Activated T-cell treated with anti-CD3 and anti-CD28 coated beads, Interleukin-2, amount 50 U/mL, for 1 hour (primary cell): ENCODE measurements at regions not wholly inside any gene's neighbourhood (a gene's known extent, or its start where the extent isn't known, plus 50 kb on each side); places are given as distances from the start of the nearest gene placed in this dataset.

Experiments used
- DNase-seq: peaks from one replicate; pipeline ENCODE4 v3.0.0-alpha.2; 2020

DNA sequence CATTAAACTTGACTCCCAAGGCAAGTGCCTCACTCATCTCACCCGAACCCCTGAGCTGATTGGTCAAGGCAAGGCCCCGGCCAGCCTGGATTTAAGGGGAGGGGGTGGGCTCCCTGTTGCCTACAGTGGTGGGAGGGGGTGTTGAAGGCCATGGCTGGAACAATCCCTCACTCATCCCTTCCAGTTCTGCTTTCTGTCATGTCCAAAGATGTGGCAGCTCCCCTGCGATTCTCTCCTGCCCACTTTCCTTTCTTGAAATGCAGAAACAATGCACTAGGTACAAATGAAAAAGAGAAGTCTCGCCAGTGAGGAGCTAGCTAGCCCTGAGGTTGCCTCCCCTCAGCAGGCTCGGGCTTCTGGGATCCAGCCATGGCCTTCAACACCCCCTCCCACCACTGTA is 240.9 kb downstream of the SYK start:
- DNase-seq = no peak

DNA sequence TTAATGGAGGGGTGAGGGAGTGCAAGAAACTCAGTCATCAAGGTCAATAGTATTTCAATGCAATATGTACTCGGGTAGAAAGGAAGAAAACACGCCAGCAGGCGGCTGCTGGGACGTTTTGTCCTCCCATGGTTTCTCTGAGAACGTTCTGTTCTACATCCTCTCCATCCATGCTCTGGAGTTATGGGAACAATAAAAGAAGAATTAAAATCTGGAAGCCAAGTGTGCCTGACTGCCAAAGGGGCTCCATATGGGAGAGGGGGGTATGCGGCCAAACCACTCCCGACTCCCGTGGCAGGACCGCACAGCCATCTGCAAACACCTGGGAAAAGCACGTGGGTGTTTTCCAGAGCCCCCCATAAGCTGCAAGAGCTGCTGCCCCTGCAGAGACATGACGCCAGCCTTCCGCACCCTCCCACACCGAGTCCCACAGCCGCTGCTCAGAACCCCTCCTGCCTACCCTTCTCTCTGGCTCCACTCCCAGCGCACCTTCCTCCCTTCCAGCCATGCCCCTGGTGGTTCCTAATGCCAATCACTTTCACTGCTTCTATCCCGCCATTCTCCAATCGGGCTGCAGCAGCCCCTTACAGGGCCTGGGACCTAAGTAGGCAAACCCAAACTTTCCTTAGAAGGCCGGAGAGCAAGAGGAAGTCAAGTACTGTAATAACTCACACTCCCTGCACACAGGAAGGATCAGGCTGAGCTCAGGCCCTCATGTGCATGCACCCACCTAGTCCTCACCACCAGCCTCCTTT is 241.6 kb downstream of the SYK start:
- DNase-seq = no peak

DNA sequence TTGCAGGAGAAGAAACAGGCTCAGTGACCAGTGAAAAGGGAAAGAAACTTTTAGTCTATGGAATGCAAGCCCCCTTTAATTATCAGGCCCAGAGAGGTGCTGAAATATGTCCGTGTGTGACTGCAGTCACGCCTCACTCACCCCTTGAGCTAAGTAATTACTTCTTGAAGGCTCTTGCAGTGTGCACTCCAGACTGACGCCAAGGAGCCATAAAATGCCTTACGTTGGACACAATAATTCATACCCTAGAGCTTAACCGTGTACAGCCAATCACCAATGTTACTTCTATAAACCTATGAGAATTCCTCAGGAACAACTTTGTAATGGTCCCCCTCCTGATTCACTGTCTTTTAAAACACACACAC is 242.2 kb downstream of the SYK start:
- DNase-seq = no peak

DNA sequence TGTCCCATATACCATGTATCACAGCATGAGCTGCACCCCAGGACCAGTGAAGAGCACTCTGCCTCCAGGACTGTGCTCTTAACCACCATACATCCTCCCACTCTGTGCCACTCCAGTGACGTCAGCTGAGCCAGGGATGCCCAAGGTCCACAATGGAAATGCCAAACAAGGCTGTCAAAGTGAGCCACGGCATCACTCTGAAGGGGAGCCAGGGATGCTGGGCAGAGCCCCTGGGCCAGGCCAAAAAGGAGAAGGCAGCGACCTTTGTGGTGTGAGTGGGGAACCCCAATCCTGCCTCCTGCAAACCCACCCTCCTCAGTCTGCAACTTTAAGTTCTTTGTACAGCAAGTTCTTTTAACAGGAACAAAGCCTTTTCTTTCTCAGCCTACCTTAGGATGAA is 242.7 kb downstream of the SYK start:
- DNase-seq = no peak

DNA sequence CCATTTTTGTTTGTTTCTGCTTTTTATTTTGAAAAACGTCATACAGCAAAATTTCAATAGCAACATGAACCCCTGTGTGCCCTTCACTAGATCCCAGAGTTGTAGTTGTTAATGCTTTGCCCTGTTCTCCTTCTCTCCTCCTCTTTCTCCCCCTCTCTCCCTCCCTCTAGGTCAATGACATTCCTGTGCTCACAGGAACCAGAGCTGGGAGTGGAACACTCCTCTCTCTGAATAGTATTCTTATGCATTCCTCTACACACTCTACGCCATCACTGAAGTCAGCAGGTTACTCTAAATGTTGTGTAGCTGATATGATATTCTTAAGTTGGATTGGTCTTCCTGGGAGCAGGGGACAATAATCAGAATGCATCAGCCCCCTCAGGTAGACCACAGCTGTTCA is 243.4 kb downstream of the SYK start:
- DNase-seq = no peak

DNA sequence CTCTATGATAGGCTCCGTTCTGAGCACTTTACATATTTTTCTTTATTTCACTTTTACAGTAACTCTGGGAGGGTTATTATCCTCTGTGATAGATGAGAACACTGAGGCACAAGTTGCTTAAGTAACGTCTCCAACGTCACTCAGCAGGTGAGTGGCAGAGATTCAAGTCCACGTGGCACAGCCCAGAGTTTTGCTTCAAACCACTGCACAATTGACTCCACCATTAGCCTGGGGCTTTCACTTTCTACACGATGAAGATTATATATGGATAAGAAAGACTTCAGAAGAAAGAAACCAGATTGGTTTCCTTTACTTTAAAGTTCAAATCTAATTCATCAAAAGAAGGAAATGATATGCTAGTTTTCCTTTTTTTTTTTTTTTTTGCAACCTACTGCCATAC is 245.9 kb downstream of the SYK start:
- DNase-seq = no peak

DNA sequence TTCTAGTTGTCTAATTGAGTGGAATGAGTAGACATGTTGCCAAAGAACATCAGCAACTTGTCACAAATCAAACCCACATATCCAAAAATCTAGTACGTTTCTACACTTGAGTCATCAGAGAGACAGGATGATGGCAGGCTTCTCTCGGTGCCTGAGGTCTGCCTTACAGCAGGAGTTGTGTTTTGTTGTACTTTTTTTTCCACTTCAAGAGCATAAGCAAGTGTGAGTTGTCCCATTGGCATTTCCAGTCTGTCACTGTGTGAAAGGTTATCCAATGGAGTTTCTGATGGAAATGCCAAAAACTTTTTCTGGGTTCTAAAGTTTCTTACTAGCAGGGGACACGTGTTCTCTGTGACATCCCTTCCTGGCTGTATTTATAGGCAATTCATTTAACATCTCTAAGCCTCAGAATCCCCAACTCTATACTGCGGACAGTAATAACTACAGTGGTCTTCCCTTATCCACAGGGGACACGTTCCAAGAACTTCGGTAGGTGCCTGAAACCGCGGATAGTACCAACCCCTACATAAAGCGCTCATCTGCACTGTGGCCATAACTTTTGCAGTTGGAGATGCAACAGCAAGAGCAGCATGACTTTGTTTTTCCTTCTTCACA is 246.5 kb downstream of the SYK start:
- DNase-seq = no peak

DNA sequence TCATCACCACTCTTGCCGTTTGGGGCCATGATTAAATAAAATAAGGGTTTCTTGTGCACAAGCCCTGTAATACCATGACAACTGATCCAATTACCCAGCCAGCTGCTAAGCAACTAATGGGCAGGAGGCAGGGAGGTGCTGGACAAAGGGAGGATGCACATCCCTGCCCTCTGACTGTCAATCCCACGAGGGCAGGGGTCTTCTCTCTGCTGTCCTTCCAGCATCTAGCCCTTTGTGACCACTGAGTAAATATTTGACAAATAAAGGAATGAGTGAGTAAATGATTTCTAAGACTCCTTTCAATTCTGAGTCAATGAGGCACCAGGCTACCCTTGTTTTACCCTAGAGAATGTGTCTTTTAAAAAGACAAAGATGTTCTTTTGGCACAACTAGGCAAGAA is 247.1 kb downstream of the SYK start:
- no peak for DNase-seq

DNA sequence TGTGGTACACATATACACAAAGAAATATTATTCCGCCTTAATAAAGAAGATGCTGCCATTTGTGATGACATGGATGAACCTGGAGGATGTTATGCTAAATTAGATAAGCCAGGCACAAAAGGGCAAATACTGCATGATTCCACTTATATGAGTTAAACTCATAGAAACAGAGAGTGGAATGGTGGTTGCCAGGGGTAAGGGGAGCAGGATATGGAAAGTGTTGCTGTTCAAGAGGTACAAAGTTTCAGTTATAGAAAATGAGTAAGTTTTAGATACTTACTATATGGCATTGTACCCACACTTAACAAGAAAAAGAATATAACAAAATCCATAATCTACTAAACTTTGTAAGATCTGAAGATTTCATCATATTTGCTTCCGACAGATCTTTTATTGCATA is 252.2 kb downstream of the SYK start:
- no peak for DNase-seq

DNA sequence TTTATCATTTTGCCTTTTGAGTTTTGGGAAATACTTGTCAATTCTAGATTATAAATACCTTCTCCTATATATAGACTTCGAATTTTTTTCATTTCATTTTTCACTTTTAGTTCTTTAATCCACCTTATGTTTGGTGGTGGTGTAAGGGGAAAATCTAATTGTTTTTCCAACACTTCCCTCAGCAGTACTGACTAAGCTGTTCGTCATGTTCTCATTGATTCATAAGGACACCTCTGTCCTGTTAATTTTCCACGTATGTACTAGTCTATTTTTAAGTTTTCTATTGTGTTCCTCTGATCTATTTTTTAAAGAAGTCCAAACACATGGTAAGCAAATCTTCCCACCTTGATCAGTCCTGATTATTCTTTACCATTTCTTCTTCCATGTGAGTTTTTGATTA is 254.2 kb downstream of the SYK start:
- DNase-seq = no peak

DNA sequence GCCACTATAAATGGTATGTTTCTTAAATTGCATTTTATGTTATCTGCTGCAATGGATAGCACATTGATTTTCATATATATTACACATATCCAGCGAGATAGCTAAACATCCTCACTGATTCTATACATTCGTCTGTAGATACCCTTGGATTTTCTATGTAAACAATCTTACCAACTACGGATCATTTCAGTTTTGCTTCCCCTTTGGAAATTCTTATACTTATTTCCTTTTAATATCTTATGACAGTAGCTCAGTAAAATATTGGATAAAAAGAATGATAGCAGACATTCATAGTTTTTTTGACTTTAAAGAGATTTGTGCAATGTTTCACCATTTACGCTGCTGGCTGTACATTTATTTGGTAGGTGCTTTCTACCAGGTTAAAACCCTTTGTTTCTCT is 254.9 kb downstream of the SYK start:
- DNase-seq = no peak

DNA sequence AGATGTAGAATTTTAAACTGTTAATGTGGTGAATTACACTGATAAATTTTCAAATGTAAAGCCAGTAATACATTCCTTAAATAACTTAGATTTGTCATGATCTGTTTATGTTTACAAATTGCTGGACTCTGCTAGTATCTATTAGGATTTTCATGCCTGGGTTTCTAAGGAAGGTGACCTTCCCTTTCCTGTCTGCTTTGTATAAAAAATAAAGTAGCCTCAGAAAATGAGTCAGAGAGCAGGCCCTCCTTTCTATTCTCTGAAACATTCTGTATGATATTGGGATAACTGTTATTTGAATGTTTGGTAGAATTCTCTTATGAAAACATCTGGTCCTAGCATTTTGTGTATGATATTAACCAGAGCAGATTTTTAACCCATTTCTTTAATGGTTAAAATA is 255.3 kb downstream of the SYK start:
- no peak for DNase-seq

DNA sequence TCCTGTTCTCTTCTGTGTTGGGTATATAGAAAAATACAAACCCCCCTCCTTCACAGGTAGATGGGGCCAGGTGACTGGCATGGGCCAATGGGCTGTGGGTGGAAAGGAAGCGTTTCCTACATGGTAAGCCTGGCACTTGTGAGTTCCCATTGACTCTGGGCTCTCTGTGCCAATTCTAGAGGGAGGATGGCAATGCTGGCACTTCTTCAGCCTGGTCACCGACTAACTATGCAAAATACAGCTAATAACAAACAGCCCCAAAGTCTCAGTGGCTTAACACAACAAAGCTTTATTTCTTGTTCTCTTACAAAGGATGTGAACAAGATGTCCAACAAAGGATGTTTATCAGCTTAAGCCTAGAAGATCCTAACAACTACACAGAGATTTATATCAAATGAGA is 258.1 kb downstream of the SYK start:
- no peak for DNase-seq

DNA sequence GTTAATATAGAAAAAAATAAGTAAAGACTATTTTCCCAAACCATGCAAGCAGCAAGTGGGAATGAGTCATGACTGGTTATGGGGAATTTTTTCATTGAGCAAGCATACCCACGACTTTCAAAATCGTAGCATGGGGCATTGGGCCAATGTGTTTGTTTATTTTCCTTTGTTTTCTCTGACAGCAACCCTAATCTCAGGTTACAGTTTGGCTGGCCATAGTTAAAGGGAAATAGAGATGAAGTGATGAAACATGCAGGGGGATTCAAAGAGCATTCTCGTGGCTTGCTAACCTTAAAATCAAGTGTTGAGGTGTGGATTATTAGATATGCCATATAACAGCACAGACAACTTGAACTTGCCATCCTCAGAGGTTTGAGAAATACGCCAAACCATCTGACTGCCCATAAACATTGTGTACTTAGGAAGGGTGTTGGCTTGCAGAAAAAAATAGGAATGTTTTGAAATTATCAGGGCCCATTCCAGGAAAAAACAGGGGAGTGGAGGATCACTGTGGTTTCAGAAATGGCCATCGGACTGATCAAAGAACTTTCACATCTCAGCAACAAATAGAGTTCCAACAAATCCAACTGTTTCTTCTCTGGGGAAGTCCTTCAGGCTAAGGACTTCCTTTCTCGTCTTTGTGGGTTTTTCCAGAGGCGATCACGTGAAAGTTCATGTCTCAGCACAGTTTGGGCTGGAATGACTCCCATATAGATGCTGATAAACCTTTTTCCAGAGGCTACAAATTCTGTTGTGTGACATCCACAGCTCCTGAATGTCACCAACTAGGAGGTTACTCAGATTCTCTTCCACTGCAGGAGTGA is 259.1 kb downstream of the SYK start:
- no peak for DNase-seq

DNA sequence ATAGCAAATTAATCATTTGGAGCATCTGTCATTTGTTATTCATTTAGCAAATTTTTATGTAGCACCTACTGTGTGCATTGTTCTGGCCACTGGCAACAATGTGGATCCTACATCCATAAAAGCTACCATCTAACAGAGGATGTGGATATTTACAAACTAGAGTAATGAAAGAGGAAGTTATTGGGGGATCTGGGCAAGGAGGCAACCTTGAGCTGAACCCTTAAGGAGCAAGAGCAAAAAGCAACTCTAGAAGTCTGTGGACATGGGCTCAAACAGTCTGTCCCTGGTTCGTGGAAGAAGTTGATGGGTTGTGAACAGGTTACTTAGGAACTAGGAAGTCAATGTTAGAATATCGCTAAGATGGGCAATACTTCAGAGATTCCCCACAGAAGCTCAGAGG is 259.9 kb downstream of the SYK start:
- DNase-seq = no peak

DNA sequence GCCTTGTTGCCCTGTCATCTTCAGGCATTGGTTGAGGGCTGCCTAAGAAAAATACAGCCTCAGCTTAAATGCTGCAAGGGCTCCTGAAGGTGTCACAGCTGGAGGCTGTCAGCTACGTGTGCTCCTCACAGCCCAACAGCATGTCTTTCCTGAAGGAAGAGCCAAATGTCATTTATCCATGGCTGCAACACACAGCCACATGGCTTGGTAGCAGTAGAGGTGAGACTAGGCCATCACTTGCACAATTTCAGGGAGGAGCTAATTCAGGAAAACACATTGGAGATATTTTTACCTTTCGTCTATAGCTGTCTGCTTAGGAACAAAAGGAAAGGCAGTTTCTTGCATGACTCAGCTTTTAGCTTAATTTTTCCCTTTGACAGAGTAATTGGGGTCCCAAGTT is 260.7 kb downstream of the SYK start:
- DNase-seq = no peak

DNA sequence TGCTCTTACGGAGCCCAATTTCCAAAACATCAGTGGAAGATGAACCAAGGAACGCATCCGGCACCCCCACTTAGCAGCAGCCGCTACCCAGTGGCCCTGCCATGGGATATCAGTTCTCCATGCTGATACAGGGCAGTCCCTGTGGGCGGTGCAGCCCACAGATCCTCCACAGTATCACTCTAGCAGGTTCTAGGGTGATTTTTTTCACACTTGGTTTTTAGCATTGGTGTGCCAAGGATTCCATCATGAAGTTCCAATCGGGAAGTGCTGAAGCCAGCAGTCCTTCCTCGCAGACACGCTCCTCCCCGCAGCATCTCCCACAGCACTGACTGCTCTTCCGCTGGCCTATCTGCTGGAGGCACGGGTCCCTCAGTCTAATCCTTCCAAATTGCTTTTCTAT is 261.9 kb downstream of the SYK start:
- DNase-seq = no peak

DNA sequence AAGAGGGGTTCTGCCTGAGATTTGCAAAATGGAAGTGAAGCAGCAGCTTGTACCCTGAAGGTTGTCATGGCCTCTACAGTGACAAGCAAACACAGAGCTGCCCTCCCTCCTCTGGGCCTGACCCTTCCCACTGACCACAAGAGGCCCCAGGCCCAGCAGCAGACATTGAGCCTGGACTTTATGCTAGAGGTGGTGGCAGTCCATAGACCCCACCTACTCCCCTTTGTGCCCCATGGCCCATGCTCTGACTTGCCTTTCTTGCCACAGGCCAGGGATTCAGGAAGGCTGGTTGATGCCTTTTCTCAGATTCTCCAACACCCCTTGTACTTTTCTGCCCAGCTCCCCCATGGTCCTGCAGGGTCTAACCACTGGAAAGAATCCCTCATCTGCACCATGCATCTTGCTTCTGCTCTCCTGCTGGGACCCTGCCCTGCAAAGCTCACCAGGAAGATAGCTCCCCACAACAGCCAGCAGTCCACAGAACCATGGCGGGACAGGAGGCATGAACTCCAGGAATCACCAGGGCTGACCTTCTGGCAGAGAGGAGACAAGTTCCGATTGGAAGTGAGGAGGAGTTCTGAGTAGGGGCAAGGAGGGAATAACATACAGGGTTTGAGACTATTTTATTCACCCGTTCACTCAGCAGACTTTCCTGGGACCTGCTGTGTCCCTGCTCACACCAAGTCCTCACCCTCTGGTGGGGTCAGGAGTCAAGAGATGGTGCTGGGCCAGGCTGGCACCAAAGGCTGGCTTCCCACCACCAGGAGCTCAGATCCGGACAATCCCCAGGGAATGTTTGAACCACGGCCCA is 263.8 kb downstream of the SYK start:
- DNase-seq = no peak

DNA sequence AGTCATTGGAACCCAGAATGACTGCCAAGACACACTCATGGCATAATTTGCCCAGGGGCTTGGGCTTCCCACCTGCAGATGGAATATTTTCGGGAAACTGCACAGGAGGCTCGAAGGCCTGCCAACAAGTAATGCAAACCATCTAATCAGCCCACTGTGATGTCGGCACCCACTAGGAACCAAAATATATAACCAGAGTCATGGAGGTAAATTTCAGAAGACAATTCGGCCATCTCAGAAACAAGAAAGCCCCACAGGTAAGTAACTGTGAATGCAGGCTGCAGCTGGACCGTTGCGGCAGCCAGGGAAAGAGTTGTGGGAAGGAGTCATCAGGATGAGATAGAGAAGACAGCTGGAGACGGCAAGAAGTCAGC is 264.4 kb downstream of the SYK start:
- no peak for DNase-seq

DNA sequence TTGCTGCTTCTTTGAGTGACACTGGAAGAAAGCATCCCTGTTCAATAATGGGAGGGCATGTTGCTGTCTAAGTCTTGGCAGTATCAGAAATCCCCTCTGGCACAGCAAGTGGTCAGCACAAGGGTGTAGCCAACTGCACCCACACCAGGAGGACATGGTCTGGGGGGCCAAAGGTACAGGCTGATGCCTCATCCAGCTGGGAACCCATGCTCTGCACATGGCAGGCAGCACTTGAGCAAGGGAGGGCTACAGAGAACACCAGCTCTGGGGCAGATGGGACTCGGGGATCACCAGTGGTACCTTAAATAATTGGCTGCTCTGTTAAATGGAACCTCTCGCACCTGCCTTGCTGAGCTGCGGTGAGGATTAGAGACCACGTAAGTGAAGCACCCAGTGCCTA is 265.2 kb downstream of the SYK start:
- no peak for DNase-seq

DNA sequence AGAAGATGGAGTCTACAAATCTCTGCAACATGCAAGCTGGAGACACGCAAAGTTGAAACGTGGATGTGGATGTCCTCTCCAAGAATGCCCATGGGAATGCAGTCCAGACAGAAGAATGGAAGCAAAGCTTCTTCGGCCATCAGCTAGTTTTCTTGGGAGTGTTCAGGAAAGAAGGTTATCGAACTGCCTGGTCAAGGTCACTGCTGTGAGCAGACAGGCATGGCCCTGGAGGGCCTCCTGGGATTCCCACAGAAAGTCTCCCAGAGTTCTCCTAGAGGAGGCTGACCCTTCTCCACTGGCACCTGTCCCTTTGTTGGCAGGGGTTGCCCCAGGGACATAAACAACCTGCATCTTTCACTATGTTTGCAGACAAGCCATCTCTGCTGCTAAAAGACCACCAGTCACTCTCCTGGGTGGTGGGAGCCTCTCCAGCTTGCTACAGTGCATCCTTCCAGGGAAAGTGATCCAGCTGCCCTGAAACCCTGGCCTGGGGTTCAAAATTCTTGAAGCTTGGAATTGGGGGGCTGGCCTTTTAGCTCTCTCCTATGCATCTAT is 265.8 kb downstream of the SYK start:
- DNase-seq = no peak

DNA sequence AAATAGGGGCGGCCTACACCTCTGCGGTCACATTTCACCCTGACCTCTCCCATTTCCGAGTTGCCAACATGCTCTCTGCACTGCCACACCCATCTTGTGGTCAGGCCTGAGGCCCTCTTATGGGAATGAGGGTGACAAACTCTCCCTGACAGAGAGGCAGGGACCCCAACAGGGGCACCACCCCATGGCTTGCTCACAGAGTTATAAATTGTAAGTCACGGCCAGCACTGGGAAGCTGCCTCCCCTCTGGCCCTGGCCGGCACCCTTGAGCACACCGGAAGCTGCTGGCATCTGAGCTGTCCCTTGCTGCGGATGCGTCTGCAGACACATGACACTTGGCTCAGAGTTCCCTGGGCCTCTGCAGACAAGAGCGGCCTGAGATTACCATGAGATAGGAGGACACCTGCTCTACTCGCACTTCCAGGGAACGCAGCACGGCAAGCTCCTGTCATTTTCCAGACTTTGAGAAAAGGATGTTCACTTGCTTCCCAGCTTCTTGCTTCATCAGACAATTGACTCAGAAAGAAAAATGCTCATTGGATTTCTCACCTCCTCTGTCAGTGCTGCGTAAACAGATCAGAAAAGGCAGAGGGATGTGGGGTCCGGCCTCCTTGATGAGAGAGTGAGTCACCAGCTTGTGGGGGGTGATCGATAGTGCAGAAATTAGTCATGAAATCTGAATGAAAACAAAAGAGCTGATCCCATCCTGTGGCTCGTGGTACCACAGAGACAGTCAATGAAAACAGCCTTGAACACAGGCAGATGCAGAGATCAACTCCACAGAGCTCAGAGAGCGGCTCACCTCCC is 269.8 kb downstream of the SYK start:
- DNase-seq = no peak
